GM18873 (cell line): ENCODE measurements at regions not wholly inside any gene's neighbourhood (a gene's known extent, or its start where the extent isn't known, plus 50 kb on each side); places are given as distances from the start of the nearest gene placed in this dataset.
"Not testable (repeated sequence)": the region's sequence is repeated elsewhere in the genome, so short reads cannot be mapped to it uniquely, and the experiment has no call there.

Source experiments
- ATAC-seq: cut with Tn5 transposase; IDR thresholded peaks from one replicate; pipeline ENCODE4 v1.9.1; 2021; ENCODE audit warnings: mild to moderate bottlenecking, moderate library complexity, moderate number of reproducible peaks; ENCODE audit not compliant: unreplicated experiment, low FRiP score

DNA sequence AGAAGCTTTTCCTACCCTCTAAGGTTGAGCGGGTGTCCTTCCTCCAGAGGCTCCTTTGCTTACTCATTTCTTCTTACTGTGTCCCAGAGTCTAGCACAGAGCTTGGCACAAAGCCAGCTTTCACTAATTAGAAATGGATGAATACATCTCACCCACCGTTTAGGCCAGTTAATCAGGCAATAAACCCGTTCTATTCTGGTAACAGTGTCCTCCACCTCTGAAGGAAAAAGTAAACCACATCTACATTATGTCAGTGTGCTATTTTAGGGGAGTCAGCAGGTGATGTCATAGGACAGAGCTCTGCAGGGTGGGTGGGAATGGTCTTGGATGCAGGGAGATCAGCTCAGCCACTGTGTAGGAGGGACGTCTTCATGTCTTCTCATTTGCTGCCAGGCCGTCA is 109.2 kb downstream of the OSTF1 start:
- ATAC-seq = no peak

DNA sequence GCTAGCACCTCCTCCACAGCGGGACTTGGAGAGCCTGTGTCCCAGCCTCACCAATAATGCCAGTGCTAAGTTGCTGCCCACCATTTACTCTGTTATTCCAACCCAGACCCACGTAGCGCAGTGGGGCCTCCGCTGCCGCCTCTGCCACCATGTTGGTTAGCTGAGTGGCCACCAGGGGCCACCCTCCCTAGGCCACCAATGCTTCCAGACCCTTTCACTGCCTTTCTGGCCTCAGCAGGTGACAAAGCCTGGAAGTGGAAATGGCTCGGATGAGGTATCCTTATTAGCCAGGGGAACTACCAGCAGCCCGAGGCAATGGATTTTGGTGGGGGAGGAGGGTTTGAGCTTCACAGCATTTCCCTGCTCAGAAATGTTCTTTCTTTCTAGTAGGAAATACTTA is 110.1 kb downstream of the OSTF1 start:
- ATAC-seq = no peak

GRCh38 chr9:75200892-75201470 is 112.7 kb downstream of the OSTF1 start:
- no peak for ATAC-seq

- ATAC-seq = no peak
These were observed 113.3 kb downstream of the OSTF1 start for GRCh38 chr9:75201480-75202209.

GRCh38 chr9:75207997-75208396 is 119.7 kb downstream of the OSTF1 start:
- not testable (repeated sequence) for ATAC-seq

GRCh38 chr9:75210215-75210614 is 121.9 kb downstream of the OSTF1 start:
- ATAC-seq = no peak

- ATAC-seq = no peak
These were observed 125.5 kb downstream of the OSTF1 start for GRCh38 chr9:75213765-75214164.

GRCh38 chr9:75226403-75227139 is 138.3 kb downstream of the OSTF1 start:
- no peak for ATAC-seq

GRCh38 chr9:75228893-75229292 is 140.6 kb downstream of the OSTF1 start:
- no peak for ATAC-seq

GRCh38 chr9:75229605-75230332 is 141.5 kb downstream of the OSTF1 start:
- no peak for ATAC-seq

DNA sequence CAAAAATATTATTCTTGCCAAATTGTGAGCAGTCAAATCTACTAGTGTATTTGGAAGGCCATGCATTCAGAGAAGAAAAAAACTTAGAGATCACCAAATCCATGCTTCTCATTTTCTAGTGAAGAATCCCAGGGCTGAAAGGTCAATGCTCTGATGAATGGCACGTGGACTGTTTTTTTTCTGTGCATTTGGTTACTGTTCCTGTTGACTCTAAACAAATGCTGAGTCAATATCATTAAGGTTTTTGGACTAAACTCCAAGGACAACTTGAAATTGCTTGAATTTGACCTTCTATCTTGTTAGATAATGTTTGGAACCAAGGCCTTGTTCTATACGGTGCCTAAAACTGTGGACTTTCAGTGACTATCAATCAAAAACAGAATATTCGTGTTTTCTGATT is 142.2 kb downstream of the OSTF1 start:
- ATAC-seq = no peak

GRCh38 chr9:75231167-75231566 is 142.9 kb downstream of the OSTF1 start:
- no peak for ATAC-seq

DNA sequence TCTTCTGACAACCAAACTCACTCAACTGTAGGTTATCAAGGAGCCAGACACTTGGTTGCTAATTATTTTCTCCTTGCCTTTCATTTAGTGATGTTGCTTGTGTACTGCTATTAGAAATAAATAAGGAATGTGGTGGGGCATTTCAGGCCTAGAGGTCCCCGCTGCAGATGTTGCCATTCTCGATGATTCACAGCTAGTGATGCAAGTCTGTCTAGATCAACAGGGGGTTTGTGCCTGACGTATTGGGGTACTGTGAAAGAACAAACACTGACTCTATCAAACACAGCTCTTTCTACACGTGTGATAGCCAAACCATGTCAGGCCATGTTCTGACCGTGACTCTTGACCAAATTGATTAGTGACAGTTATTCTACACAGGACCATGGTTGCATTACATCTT is 144.7 kb downstream of the OSTF1 start:
- ATAC-seq = no peak

DNA sequence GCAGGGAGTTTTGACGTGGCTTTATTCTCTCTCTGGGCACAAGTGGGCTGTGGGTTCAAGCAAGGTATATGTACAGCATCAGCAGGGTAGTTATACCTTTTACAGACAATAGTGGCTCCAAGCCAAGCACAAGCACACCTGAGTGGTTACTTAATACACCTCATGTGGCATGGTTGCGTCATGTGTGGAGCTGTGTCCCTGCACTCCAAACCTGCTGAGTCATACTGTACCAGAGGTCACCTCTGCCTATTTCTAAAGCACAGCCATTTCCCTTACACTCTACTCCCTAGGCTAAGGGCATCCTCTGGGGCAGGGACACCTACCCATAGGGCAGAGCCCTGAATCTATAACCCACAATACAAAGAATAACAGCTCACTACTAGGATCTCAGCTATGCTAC is 147.3 kb downstream of the OSTF1 start:
- ATAC-seq = no peak

GRCh38 chr9:75238311-75238976 is 150.1 kb downstream of the OSTF1 start:
- peak; percentile 88 for ATAC-seq

- ATAC-seq = no peak
These were observed 150.9 kb downstream of the OSTF1 start for GRCh38 chr9:75239176-75239575.

DNA sequence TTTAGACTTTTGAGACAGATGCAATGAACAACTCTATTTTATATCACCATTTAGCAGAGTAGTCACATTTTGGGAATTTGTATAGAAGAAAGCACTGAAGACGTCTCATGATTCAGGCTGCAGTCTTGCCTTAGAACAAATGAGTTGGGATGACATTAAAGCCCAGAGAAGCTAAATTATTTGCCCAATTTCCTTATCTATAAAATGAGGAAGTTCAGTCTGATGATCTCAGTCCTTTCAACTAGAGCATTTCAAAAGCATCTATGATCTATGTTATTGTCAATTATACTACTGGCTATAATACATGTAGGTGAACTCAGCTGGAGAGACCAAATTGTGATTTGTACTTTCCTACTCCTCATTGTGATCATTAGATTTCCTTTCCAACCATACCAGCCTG is 154.1 kb downstream of the OSTF1 start:
- no peak for ATAC-seq

- ATAC-seq = no peak
These were observed 158.6 kb downstream of the OSTF1 start for GRCh38 chr9:75246949-75247348.

GRCh38 chr9:75265525-75265972 is 177.2 kb downstream of the OSTF1 start:
- ATAC-seq = peak; percentile 64

DNA sequence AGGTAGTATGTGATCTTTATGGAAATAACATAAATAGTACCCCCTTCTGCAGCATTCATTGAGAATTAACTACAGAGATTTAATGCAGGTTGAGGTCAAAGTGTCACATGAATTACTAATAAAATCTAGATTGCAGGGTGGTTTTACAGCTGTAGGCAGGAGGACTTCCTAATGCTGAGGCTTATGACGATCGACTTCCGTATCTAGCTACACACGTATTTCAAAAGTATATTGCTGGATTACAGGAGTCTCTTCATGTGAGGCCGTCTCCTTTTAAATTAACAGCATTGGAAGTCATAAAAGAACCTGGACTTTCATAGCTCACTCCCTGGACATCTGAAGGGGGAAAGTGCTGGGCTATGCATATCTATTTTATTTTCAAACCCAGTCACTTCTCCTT is 180.9 kb downstream of the OSTF1 start:
- no peak for ATAC-seq
